ENCODE measurements at regions not wholly inside any gene's neighbourhood (a gene's known extent, or its start where the extent isn't known, plus 50 kb on each side); places are given as distances from the start of the nearest gene placed in this dataset.

GRCh38 chr2:122542646-122543045 lies 787.2 kb downstream of the TSN start:
- TF ChIP-seq POLR2A (IDR thresholded peaks at IDR 0.05; ENCODE audit: low read length): no peak
- TF ChIP-seq GATA1 (IDR thresholded peaks at IDR 0.05; ENCODE audit: low read depth, low read length): no peak
